ENCODE measurements at regions not wholly inside any gene's neighbourhood (a gene's known extent, or its start where the extent isn't known, plus 50 kb on each side); places are given as distances from the start of the nearest gene placed in this dataset.

DNA sequence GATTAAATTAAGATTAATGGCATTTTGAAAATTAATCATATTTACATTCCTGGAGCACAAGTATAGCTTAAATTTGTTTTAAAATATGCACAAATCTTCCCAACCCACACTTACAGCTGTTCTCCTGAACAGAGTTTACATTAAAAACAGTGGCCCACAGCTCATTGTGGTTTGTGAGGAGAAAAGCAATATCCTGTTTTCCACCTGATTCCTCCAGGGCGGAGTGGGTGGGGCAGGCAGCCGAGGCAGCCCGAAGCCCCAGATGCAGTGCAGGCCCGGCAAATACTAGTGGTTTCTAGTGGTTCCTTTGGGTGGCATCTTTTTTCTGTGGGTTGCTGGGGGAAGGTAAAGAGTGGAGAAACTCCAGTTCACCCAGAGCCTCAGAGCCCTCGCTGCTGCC lies 280.8 kb downstream of the ARHGAP12 start:
- no peak for TF ChIP-seq BHLHE40 (IDR thresholded peaks at IDR 0.05; ENCODE audit: borderline replicate concordance)
- TF ChIP-seq FOXM1 (IDR thresholded peaks at IDR 0.05; ENCODE audit: borderline replicate concordance), result no peak
- TF ChIP-seq, protein P1, sequence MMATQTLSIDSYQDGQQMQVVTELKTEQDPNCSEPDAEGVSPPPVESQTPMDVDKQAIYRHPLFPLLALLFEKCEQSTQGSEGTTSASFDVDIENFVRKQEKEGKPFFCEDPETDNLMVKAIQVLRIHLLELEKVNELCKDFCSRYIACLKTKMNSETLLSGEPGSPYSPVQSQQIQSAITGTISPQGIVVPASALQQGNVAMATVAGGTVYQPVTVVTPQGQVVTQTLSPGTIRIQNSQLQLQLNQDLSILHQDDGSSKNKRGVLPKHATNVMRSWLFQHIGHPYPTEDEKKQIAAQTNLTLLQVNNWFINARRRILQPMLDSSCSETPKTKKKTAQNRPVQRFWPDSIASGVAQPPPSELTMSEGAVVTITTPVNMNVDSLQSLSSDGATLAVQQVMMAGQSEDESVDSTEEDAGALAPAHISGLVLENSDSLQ (IDR thresholded peaks at IDR 0.05), result no peak
- TF ChIP-seq ELF4 (IDR thresholded peaks at IDR 0.05), result no peak
- no peak for TF ChIP-seq FOXK2 (IDR thresholded peaks at IDR 0.05)
- TF ChIP-seq SP1 (IDR thresholded peaks at IDR 0.05), result no peak
- no peak for TF ChIP-seq FOXA1 (IDR thresholded peaks at IDR 0.05)
- TF ChIP-seq TARDBP (IDR thresholded peaks at IDR 0.05), result no peak
- TF ChIP-seq SUZ12 (IDR thresholded peaks at IDR 0.05), result no peak
- TF ChIP-seq NFRKB (IDR thresholded peaks at IDR 0.05), result no peak
- TF ChIP-seq LEF1 (IDR thresholded peaks at IDR 0.05; ENCODE audit: borderline replicate concordance), result no peak
